DND-41 (cell line): ENCODE measurements at regions not wholly inside any gene's neighbourhood (a gene's known extent, or its start where the extent isn't known, plus 50 kb on each side); places are given as distances from the start of the nearest gene placed in this dataset.

Experiments
- ATAC-seq: fragments of 200-7000 bp; cut with Tn5 transposase; 3 replicates; pipeline ENCODE4 v1.9.1; 2021; ENCODE audit warnings: low read depth; ENCODE audit not compliant: insufficient read depth
- DNase-seq: peaks from one replicate; pipeline ENCODE4 v3.0.0-alpha.2; 2020
- H2AFZ ChIP-seq: 2 replicates; pipeline ENCODE4 v1.6.0; 2012; ENCODE audit warnings: low read depth, low read length
- H3K27ac ChIP-seq: 2 replicates; pipeline ENCODE4 v1.5.1; 2012; ENCODE audit warnings: low read length, inconsistent platforms
- H3K27me3 ChIP-seq: fragments of 200-600 bp; sonication (generic); 2 replicates; pipeline ENCODE4 v1.6.0; 2012; ENCODE audit warnings: low read length, mild to moderate bottlenecking, inconsistent platforms; ENCODE audit not compliant: insufficient read depth, poor library complexity
- H3K36me3 ChIP-seq: 2 replicates; pipeline ENCODE4 v1.5.1; 2012; ENCODE audit warnings: low read length, inconsistent platforms; ENCODE audit not compliant: insufficient read depth
- H3K4me1 ChIP-seq: 2 replicates; pipeline ENCODE4 v1.5.1; 2012; ENCODE audit warnings: mild to moderate bottlenecking, low read length; ENCODE audit not compliant: insufficient read depth
- H3K4me2 ChIP-seq: 2 replicates; pipeline ENCODE4 v1.6.0; 2012; ENCODE audit warnings: mild to moderate bottlenecking, moderate library complexity, low read length, inconsistent platforms; ENCODE audit not compliant: insufficient read depth
- H3K4me3 ChIP-seq, 2 experiments: fragments of 200-600 bp in 1 of 2; shearing (Covaris generic) in 1 of 2; 2 replicates each; pipeline ENCODE4 v1.5.1; 2012 to 2016; ENCODE audit warnings: inconsistent platforms in 2 of 2, low read length in 2 of 2, mild to moderate bottlenecking in 2 of 2, low read depth in 1 of 2, moderate library complexity in 1 of 2
- H3K79me2 ChIP-seq: 2 replicates; pipeline ENCODE4 v1.6.0; 2012; ENCODE audit warnings: low read length, inconsistent platforms; ENCODE audit not compliant: insufficient read depth
- H3K9ac ChIP-seq: 2 replicates; pipeline ENCODE4 v1.6.0; 2012; ENCODE audit warnings: low read depth, mild to moderate bottlenecking, inconsistent platforms, low read length, moderate library complexity
- H3K9me3 ChIP-seq: 2 replicates; pipeline ENCODE4 v1.5.1; 2012; ENCODE audit warnings: low read length, moderate library complexity, mild to moderate bottlenecking, inconsistent platforms; ENCODE audit not compliant: insufficient read depth, severe bottlenecking
- H4K20me1 ChIP-seq: 2 replicates; pipeline ENCODE4 v1.6.0; 2012; ENCODE audit warnings: low read length; ENCODE audit not compliant: insufficient read depth
- EZH2 ChIP-seq: IDR thresholded peaks from 3 replicates; pipeline ENCODE4 v1.6.1; 2012; ENCODE audit warnings: borderline replicate concordance, low read depth, mild to moderate bottlenecking, moderate library complexity, low read length, inconsistent platforms; ENCODE audit not compliant: severe bottlenecking
- TF ChIP-seq, protein P1 (sequence below): IDR thresholded peaks from 2 replicates; pipeline ENCODE4 v1.5.1; 2012; ENCODE audit warnings: borderline replicate concordance, low read length, moderate library complexity, mild to moderate bottlenecking; ENCODE audit not compliant: poor library complexity, severe bottlenecking; ENCODE audit errors: extremely low read depth

DNA sequence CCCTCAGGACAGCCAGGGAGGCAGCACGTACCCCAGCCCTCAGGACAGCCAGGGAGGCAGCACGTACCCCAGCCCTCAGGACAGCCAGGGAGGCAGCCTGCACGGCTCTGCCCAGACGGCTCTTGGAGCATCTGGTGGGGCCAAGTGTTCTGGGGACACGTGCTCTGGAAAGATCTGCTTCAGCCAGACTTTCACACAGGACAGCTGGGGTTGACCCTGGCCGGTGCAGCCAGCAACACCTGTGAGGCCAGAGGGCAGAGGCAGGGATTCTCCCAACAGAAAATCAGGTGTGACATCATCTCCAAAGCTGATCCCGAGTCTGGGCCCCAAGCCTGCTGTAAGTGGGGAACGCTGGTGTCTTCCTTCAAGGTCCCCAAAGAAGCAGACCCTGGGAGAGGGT, 55.5 kb upstream of the SLCO4A1 start:
- no peak for ATAC-seq
- Histone ChIP-seq H3K4me3 (no peak overlapping the region), H3K4me1 (no peaks in the 10 kb centered on the region), H3K27ac (no peak overlapping the region), H3K9ac (no peak overlapping the region), H3K36me3 (no peaks in the 10 kb centered on the region), H4K20me1 (peaks cover 43% of the 10 kb centered on the region), H2AFZ (no peak overlapping the region), H3K9me3 (no peaks in the 10 kb centered on the region), H3K79me2 (no peaks in the 10 kb centered on the region), H3K27me3 (peaks cover 15% of the 10 kb centered on the region), H3K4me2 (no peak overlapping the region)
- DNase-seq, result no peak
- TF ChIP-seq, protein P1, sequence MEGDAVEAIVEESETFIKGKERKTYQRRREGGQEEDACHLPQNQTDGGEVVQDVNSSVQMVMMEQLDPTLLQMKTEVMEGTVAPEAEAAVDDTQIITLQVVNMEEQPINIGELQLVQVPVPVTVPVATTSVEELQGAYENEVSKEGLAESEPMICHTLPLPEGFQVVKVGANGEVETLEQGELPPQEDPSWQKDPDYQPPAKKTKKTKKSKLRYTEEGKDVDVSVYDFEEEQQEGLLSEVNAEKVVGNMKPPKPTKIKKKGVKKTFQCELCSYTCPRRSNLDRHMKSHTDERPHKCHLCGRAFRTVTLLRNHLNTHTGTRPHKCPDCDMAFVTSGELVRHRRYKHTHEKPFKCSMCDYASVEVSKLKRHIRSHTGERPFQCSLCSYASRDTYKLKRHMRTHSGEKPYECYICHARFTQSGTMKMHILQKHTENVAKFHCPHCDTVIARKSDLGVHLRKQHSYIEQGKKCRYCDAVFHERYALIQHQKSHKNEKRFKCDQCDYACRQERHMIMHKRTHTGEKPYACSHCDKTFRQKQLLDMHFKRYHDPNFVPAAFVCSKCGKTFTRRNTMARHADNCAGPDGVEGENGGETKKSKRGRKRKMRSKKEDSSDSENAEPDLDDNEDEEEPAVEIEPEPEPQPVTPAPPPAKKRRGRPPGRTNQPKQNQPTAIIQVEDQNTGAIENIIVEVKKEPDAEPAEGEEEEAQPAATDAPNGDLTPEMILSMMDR, result no peak
- no peak for TF ChIP-seq EZH2

DNA sequence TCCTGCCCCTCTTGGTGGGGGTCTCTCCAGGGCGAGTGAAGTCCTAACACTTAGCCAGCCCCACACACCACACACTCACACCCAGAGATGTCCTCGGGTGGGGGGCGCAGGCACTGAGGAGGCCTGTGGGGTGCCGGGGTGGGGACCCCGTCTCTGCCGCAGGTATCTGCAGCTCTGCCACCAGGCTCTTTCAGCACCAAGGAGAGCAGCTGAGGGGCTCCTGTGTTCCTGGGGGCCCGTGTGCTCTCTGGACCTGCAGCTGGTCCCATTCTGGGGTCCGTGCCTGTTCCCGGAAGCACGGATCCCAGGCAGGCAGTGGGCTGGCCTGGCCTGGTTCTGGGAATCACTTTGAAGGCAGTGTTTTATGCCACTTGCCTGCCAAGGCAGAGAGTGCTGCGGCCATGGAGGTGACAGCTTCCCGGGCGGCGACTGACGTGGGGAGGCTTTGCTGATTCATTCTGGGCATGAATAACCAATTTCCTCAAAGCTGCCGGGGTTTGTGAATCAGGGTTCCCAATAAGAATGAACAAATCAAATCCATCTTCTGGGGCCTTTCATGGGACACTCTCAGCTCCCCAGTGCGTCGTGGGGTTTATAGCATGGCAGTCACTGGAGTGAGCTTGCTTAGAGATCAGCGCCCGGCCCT, 54.4 kb upstream of the SLCO4A1 start:
- peak; percentile 56; the same call in 2 of the 3 replicates for ATAC-seq
- Histone ChIP-seq H3K9me3 (no peaks in the 10 kb centered on the region), H3K79me2 (no peaks in the 10 kb centered on the region), H3K27ac (no peak overlapping the region), H3K27me3 (peaks cover 15% of the 10 kb centered on the region), H2AFZ (no peak overlapping the region), H3K36me3 (no peaks in the 10 kb centered on the region), H3K4me2 (no peak overlapping the region), H3K4me3 (no peak overlapping the region), H3K9ac (no peak overlapping the region), H3K4me1 (no peaks in the 10 kb centered on the region), H4K20me1 (peaks cover 41% of the 10 kb centered on the region)
- TF ChIP-seq, protein P1, result no peak
- no peak for TF ChIP-seq EZH2
- peak; percentile 38 for DNase-seq

DNA sequence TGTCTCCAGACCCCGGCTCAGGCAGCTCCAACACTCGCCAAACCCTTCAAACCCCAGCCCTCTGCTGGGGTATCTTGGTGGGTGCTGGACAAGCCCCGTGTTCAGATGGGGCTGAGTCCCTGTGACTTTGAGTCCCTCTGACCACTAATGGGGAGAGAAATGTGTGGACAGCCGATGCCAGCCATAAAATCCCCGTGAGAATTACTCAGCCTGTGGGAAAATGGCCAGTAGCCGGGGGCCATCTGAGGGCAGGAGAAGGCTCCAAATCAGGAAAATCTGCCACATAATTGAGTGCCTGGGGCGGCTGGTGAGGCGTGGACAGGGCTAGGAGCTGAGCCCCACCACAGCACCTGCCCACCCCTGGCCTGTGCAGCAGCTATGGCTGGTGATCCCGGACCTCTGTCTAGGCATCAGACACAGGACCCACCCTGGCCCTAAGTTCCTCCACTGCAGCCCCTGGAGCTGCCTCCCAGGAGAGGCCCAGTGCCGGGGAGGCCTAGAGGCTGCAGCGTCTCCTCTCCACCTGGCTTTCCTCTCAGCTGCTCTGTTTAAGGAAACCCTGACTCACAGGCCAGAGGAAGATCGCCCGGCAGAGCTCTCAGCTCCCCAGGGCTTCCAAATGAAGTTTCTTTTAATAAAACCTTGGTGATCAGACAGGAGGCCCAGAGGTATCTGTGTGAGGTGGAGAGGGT, 53.7 kb upstream of the SLCO4A1 start:
- no peak overlapping the region for H3K27ac ChIP-seq
- peaks cover 15% of the 10 kb centered on the region for H3K27me3 ChIP-seq
- TF ChIP-seq EZH2, result no peak
- TF ChIP-seq, protein P1, result no peak
- no peak overlapping the region for H2AFZ ChIP-seq
- DNase-seq, result no peak
- H3K9ac ChIP-seq, result no peak overlapping the region
- no peaks in the 10 kb centered on the region for H3K9me3 ChIP-seq
- H3K36me3 ChIP-seq, result no peaks in the 10 kb centered on the region
- H3K4me1 ChIP-seq, result no peaks in the 10 kb centered on the region
- no peak for ATAC-seq
- no peak overlapping the region for H3K4me2 ChIP-seq
- H4K20me1 ChIP-seq, result peaks cover 38% of the 10 kb centered on the region
- H3K4me3 ChIP-seq, result no peak overlapping the region
- no peaks in the 10 kb centered on the region for H3K79me2 ChIP-seq
